SK-N-SH (cell line): ENCODE measurements at regions not wholly inside any gene's neighbourhood (a gene's known extent, or its start where the extent isn't known, plus 50 kb on each side); places are given as distances from the start of the nearest gene placed in this dataset.

ENCODE experiments used
- CTCF ChIA-PET: fragments of 300-600, 350-600 bp; formaldehyde crosslinking; extraction: SDS; loops from one replicate; lab custom pipeline; 2021; lab: Yijun Ruan, JAX
- POLR2A ChIA-PET: fragments of 350-600 bp; sonication (Branson Sonifier 250); formaldehyde crosslinking; extraction: SDS; loops from one replicate; lab custom pipeline; 2020; ENCODE audit warnings: antibody characterized with exemption, inconsistent platforms; lab: Yijun Ruan, JAX
- DNase-seq: peaks from one replicate; pipeline ENCODE4 v3.0.0; 2012
- H2AFZ ChIP-seq: fragments of 200-600 bp; sonication (generic); 2 replicates; pipeline ENCODE4 v1.8.1; 2016; ENCODE audit warnings: antibody characterized with exemption, mild to moderate bottlenecking, low read depth
- H3F3A ChIP-seq: fragments of 200-600 bp; sonication (generic); replicated peaks from 2 replicates; pipeline ENCODE3; 2016; ENCODE audit warnings: antibody characterized with exemption, mild to moderate bottlenecking; ENCODE audit not compliant: insufficient read depth
- H3K27ac ChIP-seq, 2 experiments: fragments of 200-500 bp in 1 of 2; fragments of 200-600 bp in 1 of 2; sonication (Bioruptor generic) in 1 of 2; sonication (generic), shearing (Covaris generic) in 1 of 2; 2 replicates each; pipeline versions ENCODE4 v1.5.1 to v1.6.1; 2014 to 2016; ENCODE audit warnings: low read depth in 2 of 2, inconsistent platforms in 1 of 2, low read length in 1 of 2, mild to moderate bottlenecking in 1 of 2, mixed read lengths in 1 of 2
- H3K27me3 ChIP-seq: fragments of 200-600 bp; sonication (generic), shearing (Covaris generic); 2 replicates; pipeline ENCODE4 v1.6.1; 2016; ENCODE audit warnings: mixed run types; ENCODE audit not compliant: insufficient read depth
- H3K36me3 ChIP-seq, 2 experiments: fragments of 200-500 bp in 1 of 2; fragments of 200-600 bp in 1 of 2; sonication (Bioruptor generic) in 1 of 2; sonication (generic) in 1 of 2; replicated peaks in 1 of 2; 2 replicates each; pipeline versions ENCODE3 to v1.5.1; 2014 to 2016; ENCODE audit warnings: low read length in 1 of 2, mild to moderate bottlenecking in 1 of 2; ENCODE audit not compliant: insufficient read depth in 2 of 2, control insufficient read depth in 1 of 2
- H3K4me1 ChIP-seq, 2 experiments: fragments of 200-500 bp in 1 of 2; fragments of 200-600 bp in 1 of 2; sonication (Bioruptor generic) in 1 of 2; sonication (generic), shearing (Covaris generic) in 1 of 2; 2 replicates each; pipeline versions ENCODE4 v1.5.1 to v1.6.1; 2014 to 2016; ENCODE audit warnings: low read depth in 1 of 2, low read length in 1 of 2, mixed run types in 1 of 2; ENCODE audit not compliant: insufficient read depth in 2 of 2, control insufficient read depth in 1 of 2
- H3K4me2 ChIP-seq: fragments of 200-600 bp; sonication (generic), shearing (Covaris generic); 2 replicates; pipeline ENCODE4 v1.6.1; 2017; ENCODE audit warnings: mixed run types
- H3K4me3 ChIP-seq, 2 experiments: fragments of 200-500 bp in 1 of 2; fragments of 200-600 bp in 1 of 2; sonication (Bioruptor generic) in 1 of 2; sonication (generic), shearing (Covaris generic) in 1 of 2; 2 replicates each; pipeline versions ENCODE4 v1.5.1 to v1.8.1; 2014 to 2016; ENCODE audit warnings: low read depth in 2 of 2, inconsistent platforms in 1 of 2, low read length in 1 of 2, mild to moderate bottlenecking in 1 of 2, mixed read lengths in 1 of 2, moderate library complexity in 1 of 2
- H3K79me2 ChIP-seq: fragments of 200-600 bp; sonication (generic); 2 replicates; pipeline ENCODE4 v1.8.1; 2017; ENCODE audit warnings: mild to moderate bottlenecking; ENCODE audit not compliant: insufficient read depth
- H3K9ac ChIP-seq: fragments of 200-600 bp; sonication (generic); 2 replicates; pipeline ENCODE4 v1.6.1; 2017; ENCODE audit warnings: mixed run types
- H3K9me2 ChIP-seq: fragments of 200-600 bp; sonication (generic); 2 replicates; pipeline ENCODE4 v1.6.1; 2017; ENCODE audit warnings: mixed run types
- H3K9me3 ChIP-seq: fragments of 200-600 bp; sonication (generic); 2 replicates; pipeline ENCODE4 v1.6.1; 2017; ENCODE audit warnings: mixed run types, mild to moderate bottlenecking, moderate library complexity
- H4K20me1 ChIP-seq: fragments of 200-600 bp; sonication (generic); 2 replicates; pipeline ENCODE4 v1.6.1; 2017; ENCODE audit warnings: mild to moderate bottlenecking, mixed run types; ENCODE audit not compliant: insufficient read depth
- CHD2 ChIP-seq: fragments of 150-350 bp; IDR thresholded peaks from 2 replicates; pipeline ENCODE4 v1.6.1; 2018; ENCODE audit warnings: low read length; ENCODE audit not compliant: partially characterized antibody
- ELF1 ChIP-seq: IDR thresholded peaks from 2 replicates; pipeline ENCODE4 v1.4.0; 2012
- FOSL2 ChIP-seq: IDR thresholded peaks from 2 replicates; pipeline ENCODE4 v1.4.0; 2012; ENCODE audit warnings: low read depth, mild to moderate bottlenecking, moderate library complexity, borderline replicate concordance
- FOXJ3 ChIP-seq: sonication (generic); formaldehyde crosslinking; IDR thresholded peaks from 2 replicates; pipeline ENCODE4 v1.5.1; 2020; ENCODE audit warnings: mild to moderate bottlenecking, missing genetic modification reagents
- FOXM1 ChIP-seq: IDR thresholded peaks from 2 replicates; pipeline ENCODE4 v1.4.0; 2012; ENCODE audit warnings: low read depth, mild to moderate bottlenecking
- GATA2 ChIP-seq: sonication (generic); formaldehyde crosslinking; IDR thresholded peaks from 2 replicates; pipeline ENCODE4 v1.5.0; 2020; ENCODE audit warnings: mild to moderate bottlenecking, missing genetic modification reagents
- JUND ChIP-seq: IDR thresholded peaks from 2 replicates; pipeline ENCODE4 v1.4.0; 2012
- MEF2A ChIP-seq: IDR thresholded peaks from 2 replicates; pipeline ENCODE4 v1.4.0; 2012; ENCODE audit warnings: low read depth, borderline replicate concordance
- NRF1 ChIP-seq: IDR thresholded peaks from 2 replicates; pipeline ENCODE4 v1.6.1; 2012; ENCODE audit warnings: low read depth, mild to moderate bottlenecking, low read length
- POLR2AphosphoS5 ChIP-seq: IDR thresholded peaks from 2 replicates; pipeline ENCODE4 v1.6.1; 2012; ENCODE audit warnings: low read depth, low read length
- RXRA ChIP-seq: IDR thresholded peaks from 2 replicates; pipeline ENCODE4 v1.4.0; 2012; ENCODE audit warnings: low read depth, mild to moderate bottlenecking, borderline replicate concordance
- TAF1 ChIP-seq: IDR thresholded peaks from 2 replicates; pipeline ENCODE4 v1.6.1; 2012; ENCODE audit warnings: low read depth, mild to moderate bottlenecking, low read length, moderate library complexity, borderline replicate concordance
- TCF12 ChIP-seq: IDR thresholded peaks from 2 replicates; pipeline ENCODE4 v1.4.0; 2012
- TF ChIP-seq, protein P1 (sequence below): IDR thresholded peaks from 2 replicates; pipeline ENCODE4 v1.4.0; 2012; ENCODE audit warnings: low read depth
- TF ChIP-seq, protein P2 (sequence below): IDR thresholded peaks from 2 replicates; pipeline ENCODE4 v1.4.0; 2012; ENCODE audit warnings: low read depth, borderline replicate concordance
- TF ChIP-seq, protein P3 (sequence below): IDR thresholded peaks from 2 replicates; pipeline ENCODE4; 2012
- TF ChIP-seq, protein P4 (sequence below): IDR thresholded peaks from 2 replicates; pipeline ENCODE4 v1.4.0; 2012; ENCODE audit warnings: low read depth, borderline replicate concordance
- TF ChIP-seq, protein P5 (sequence below): fragments of 200-600 bp; sonication (generic); IDR thresholded peaks from 2 replicates; pipeline ENCODE4 v1.6.1; 2017; ENCODE audit warnings: antibody characterized with exemption, mild to moderate bottlenecking, moderate library complexity

DNA sequence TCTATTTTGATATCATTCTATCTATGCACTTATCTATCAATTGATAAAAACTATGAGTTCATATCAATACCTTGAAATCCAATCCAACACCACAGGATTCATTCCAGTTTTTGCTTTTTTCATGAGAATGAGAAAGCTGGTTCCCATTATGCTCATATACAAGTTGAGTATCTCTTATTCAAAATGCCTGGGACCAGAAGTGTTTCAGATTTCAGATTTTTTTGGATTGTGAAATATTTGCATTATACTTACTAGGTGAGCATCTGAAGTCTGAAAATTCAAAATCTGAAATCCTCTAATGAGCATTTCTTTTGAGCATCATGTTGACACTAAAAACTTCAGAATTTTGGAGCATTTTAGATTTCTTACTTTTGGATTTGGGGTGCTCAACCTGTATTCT, 67.8 kb upstream of the DCBLD2 start:
- no peak overlapping the region for H3K4me2 ChIP-seq
- H3K9ac ChIP-seq: no peak overlapping the region
- H3K4me3 ChIP-seq: no peak overlapping the region
- H3K4me1 ChIP-seq: peaks cover 32 to 54% of the 10 kb centered on the region in 2 experiments
- H3K79me2 ChIP-seq: peaks cover 79% of the 10 kb centered on the region
- TF ChIP-seq RXRA (no peak), JUND (no peak), POLR2AphosphoS5 (no peak), NRF1 (no peak), GATA2 (CRISPR knock-in tag) (no peak), FOXM1 (no peak), FOSL2 (no peak), TCF12 (no peak), CHD2 (no peak), MEF2A (no peak), TAF1 (no peak), FOXJ3 (CRISPR knock-in tag) (no peak), ELF1 (no peak)
- TF ChIP-seq, protein P1, sequence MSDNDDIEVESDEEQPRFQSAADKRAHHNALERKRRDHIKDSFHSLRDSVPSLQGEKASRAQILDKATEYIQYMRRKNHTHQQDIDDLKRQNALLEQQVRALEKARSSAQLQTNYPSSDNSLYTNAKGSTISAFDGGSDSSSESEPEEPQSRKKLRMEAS: no peak
- TF ChIP-seq, protein P2, sequence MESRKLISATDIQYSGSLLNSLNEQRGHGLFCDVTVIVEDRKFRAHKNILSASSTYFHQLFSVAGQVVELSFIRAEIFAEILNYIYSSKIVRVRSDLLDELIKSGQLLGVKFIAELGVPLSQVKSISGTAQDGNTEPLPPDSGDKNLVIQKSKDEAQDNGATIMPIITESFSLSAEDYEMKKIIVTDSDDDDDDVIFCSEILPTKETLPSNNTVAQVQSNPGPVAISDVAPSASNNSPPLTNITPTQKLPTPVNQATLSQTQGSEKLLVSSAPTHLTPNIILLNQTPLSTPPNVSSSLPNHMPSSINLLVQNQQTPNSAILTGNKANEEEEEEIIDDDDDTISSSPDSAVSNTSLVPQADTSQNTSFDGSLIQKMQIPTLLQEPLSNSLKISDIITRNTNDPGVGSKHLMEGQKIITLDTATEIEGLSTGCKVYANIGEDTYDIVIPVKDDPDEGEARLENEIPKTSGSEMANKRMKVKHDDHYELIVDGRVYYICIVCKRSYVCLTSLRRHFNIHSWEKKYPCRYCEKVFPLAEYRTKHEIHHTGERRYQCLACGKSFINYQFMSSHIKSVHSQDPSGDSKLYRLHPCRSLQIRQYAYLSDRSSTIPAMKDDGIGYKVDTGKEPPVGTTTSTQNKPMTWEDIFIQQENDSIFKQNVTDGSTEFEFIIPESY: no peak
- TF ChIP-seq, protein P3, sequence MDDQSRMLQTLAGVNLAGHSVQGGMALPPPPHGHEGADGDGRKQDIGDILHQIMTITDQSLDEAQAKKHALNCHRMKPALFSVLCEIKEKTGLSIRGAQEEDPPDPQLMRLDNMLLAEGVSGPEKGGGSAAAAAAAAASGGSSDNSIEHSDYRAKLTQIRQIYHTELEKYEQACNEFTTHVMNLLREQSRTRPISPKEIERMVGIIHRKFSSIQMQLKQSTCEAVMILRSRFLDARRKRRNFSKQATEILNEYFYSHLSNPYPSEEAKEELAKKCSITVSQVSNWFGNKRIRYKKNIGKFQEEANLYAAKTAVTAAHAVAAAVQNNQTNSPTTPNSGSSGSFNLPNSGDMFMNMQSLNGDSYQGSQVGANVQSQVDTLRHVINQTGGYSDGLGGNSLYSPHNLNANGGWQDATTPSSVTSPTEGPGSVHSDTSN: no peak
- TF ChIP-seq, protein P4, sequence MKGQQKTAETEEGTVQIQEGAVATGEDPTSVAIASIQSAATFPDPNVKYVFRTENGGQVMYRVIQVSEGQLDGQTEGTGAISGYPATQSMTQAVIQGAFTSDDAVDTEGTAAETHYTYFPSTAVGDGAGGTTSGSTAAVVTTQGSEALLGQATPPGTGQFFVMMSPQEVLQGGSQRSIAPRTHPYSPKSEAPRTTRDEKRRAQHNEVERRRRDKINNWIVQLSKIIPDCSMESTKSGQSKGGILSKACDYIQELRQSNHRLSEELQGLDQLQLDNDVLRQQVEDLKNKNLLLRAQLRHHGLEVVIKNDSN: no peak
- TF ChIP-seq, protein P5, sequence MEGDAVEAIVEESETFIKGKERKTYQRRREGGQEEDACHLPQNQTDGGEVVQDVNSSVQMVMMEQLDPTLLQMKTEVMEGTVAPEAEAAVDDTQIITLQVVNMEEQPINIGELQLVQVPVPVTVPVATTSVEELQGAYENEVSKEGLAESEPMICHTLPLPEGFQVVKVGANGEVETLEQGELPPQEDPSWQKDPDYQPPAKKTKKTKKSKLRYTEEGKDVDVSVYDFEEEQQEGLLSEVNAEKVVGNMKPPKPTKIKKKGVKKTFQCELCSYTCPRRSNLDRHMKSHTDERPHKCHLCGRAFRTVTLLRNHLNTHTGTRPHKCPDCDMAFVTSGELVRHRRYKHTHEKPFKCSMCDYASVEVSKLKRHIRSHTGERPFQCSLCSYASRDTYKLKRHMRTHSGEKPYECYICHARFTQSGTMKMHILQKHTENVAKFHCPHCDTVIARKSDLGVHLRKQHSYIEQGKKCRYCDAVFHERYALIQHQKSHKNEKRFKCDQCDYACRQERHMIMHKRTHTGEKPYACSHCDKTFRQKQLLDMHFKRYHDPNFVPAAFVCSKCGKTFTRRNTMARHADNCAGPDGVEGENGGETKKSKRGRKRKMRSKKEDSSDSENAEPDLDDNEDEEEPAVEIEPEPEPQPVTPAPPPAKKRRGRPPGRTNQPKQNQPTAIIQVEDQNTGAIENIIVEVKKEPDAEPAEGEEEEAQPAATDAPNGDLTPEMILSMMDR: no peak
- H3K27me3 ChIP-seq: no peaks in the 10 kb centered on the region
- ChIA-PET POLR2A (no interaction called here), CTCF (interaction anchor here (1.0 to 1.3 kb wide), 2 partner anchors 10 to 13 kb away, joined by 3 to 4 read pairs; no protein-coding TSS in a partner anchor)
- H4K20me1 ChIP-seq: no peaks in the 10 kb centered on the region
- H3K9me3 ChIP-seq: no peaks in the 10 kb centered on the region
- no peaks in the 10 kb centered on the region for H3K36me3 ChIP-seq
- peaks cover 67% of the 10 kb centered on the region for H3F3A ChIP-seq
- no peaks in the 10 kb centered on the region for H3K9me2 ChIP-seq
- H3K27ac ChIP-seq: peak overlapping the region; percentile 94 to 100
- no peak overlapping the region for H2AFZ ChIP-seq
- no peak for DNase-seq
